Psoas muscle (tissue), 7 donors: ENCODE measurements at regions not wholly inside any gene's neighbourhood (a gene's known extent, or its start where the extent isn't known, plus 50 kb on each side); places are given as distances from the start of the nearest gene placed in this dataset.

Experiments
- ATAC-seq, 4 donors: fragments of 200-7000 bp; cut with Tn5 transposase; one replicate each; pipeline ENCODE4 v1.9.1; 2020; ENCODE audit warnings: moderate library complexity in 3 of 4, mild to moderate bottlenecking in 2 of 4
- DNase-seq, 2 donors: peaks; one replicate each; pipeline ENCODE4 v3.0.0-alpha.2; 2020
- H3K27ac ChIP-seq: fragments of 200-600 bp; one replicate; pipeline ENCODE4 v1.8.0; 2022
- H3K27me3 ChIP-seq, 3 donors: fragments of 200-600 bp in 1 of 3; one replicate each; pipeline versions ENCODE4 v1.6.1 to v1.8.0; 2013 to 2022; ENCODE audit warnings: low read length in 2 of 3, mild to moderate bottlenecking in 2 of 3, moderate library complexity in 1 of 3; ENCODE audit not compliant: insufficient read depth in 3 of 3
- H3K36me3 ChIP-seq, 2 donors: fragments of 200-600 bp in 1 of 2; one replicate each; pipeline versions ENCODE4 v1.6.1 to v1.8.0; 2013 to 2022; ENCODE audit warnings: low read depth in 1 of 2, mild to moderate bottlenecking in 1 of 2, moderate library complexity in 1 of 2; ENCODE audit not compliant: insufficient read depth in 1 of 2
- H3K4me1 ChIP-seq: fragments of 200-600 bp; one replicate; pipeline ENCODE4 v1.8.0; 2022
- H3K4me3 ChIP-seq: fragments of 200-600 bp; one replicate; pipeline ENCODE4 v1.8.0; 2022; ENCODE audit warnings: mild to moderate bottlenecking
- H3K9me3 ChIP-seq: fragments of 200-600 bp; one replicate; pipeline ENCODE4 v1.8.0; 2022
- WGBS, 3 donors: extraction: QIAGEN DNeasy Blood & Tissue Kit; methylation state at CpG; one replicate each; pipeline versions ENCODE4 v1.1.6 to v1.1.7; 2013; 5-methylcytosine and 5-hydroxymethylcytosine counted together
- intact Hi-C, 2 donors: fragments of 100-400 bp; cut with DNase I; formaldehyde crosslinking; loops; one replicate each; pipeline versions ENCODE4 v1.11.0 to v1.14.2; 2022
- TF ChIP-seq, protein P1 (sequence below): fragments of 200-600 bp; IDR thresholded peaks from one replicate; pipeline ENCODE4 v1.8.0; 2022; ENCODE audit warnings: antibody characterized with exemption
- donor health status: healthy with polysubstance abuse.
- donor health status: DM: no; HTN: no; CAD: no; lungs with moderate emphysema.
- donor health status: Bipolar disorder and iron deficiency.
- donor health status: healthy.
- donor health status: DM: yes; HTN: yes; CAD: no.
- donor health status: DM: no; HTN: no; CAD: no.
- donor health status: DM: yes; HTN: yes; CAD: no.

DNA sequence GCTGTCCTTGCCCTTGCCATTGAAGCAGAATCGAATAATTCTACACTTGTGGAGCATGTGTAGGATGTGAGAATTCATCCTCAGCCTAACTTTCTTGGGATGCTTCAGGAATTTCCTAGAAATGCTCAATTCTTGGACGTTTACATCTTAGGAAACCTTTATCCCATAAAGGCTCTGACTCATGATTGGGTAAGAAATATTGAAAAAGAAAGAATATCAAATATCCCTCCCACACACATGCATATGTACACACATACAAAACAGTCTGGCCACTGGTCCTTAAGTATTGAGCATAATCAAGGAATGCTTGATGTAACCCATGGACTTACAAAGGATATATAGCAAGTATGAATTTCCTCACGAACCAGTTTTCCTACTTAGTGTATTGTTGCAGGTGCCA, 83.9 kb upstream of the IPO9 start:
- Histone ChIP-seq H3K9me3 (no peaks in the 10 kb centered on the region), H3K27ac (no peak overlapping the region), H3K27me3 (peaks cover 0 to 26% (median 0%) of the 10 kb centered on the region in 3 donors), H3K4me3 (no peak overlapping the region), H3K36me3 (no peaks in the 10 kb centered on the region), H3K4me1 (no peaks in the 10 kb centered on the region)
- DNase-seq (no peak), ATAC-seq (no peak)
- intact Hi-C loops, result no loop called here
- WGBS, 3 donors, result 58 to 74% (median 63%) methylated on average over 3 of the region's 3 CpGs
- TF ChIP-seq, protein P1, sequence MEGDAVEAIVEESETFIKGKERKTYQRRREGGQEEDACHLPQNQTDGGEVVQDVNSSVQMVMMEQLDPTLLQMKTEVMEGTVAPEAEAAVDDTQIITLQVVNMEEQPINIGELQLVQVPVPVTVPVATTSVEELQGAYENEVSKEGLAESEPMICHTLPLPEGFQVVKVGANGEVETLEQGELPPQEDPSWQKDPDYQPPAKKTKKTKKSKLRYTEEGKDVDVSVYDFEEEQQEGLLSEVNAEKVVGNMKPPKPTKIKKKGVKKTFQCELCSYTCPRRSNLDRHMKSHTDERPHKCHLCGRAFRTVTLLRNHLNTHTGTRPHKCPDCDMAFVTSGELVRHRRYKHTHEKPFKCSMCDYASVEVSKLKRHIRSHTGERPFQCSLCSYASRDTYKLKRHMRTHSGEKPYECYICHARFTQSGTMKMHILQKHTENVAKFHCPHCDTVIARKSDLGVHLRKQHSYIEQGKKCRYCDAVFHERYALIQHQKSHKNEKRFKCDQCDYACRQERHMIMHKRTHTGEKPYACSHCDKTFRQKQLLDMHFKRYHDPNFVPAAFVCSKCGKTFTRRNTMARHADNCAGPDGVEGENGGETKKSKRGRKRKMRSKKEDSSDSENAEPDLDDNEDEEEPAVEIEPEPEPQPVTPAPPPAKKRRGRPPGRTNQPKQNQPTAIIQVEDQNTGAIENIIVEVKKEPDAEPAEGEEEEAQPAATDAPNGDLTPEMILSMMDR, result no peak

DNA sequence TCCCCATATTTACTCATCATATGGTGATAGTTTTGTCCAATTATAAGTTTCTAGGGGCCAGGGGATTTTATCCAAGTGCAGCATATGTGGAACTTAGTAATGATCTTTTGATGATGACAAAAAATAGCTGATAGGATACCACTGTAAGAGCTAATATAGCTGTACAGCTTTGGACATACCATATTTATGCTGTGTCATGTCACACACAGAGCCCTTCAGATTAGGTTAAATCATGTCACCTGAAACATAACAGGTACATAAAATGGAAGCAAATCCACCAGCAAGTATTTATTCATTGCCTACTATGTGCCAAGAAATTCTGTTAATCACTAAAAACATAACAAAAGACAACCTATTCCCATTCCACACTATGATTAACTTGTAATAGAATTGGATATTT, 82.8 kb upstream of the IPO9 start:
- Histone ChIP-seq H3K27ac (no peak overlapping the region), H3K9me3 (no peaks in the 10 kb centered on the region), H3K4me1 (no peaks in the 10 kb centered on the region), H3K4me3 (no peak overlapping the region), H3K36me3 (no peaks in the 10 kb centered on the region), H3K27me3 (peaks cover 0 to 22% (median 0%) of the 10 kb centered on the region in 3 donors)
- no peak for DNase-seq
- TF ChIP-seq, protein P1, result no peak
- intact Hi-C loops, result no loop called here
- no peak for ATAC-seq

DNA sequence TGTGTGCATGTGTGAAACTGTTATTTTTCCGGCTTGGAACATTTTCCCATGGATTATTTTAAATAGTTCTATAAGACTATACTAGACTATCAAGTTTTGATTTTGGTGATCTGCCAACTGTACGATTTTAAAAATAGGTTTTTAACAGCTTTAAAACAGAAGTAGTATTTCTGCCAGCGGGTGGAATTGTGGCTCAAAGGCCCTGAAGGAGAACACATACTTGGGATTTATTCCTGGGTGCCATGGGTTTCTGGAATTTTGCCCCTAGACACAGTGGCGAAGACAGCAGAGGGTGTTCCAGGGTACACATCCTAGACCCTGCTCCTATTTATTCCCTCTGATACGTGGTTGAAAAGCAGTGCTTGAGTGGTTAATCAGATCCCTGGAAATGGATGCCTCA, 81.7 kb upstream of the IPO9 start:
- H3K4me1 ChIP-seq, result no peaks in the 10 kb centered on the region
- 70 to 79% (median 71%) methylated on average over 5 of the region's 5 CpGs for WGBS, 3 donors
- peaks cover 0 to 21% (median 0%) of the 10 kb centered on the region in 3 donors for H3K27me3 ChIP-seq
- no peaks in the 10 kb centered on the region for H3K36me3 ChIP-seq
- TF ChIP-seq, protein P1, result no peak
- H3K4me3 ChIP-seq, result no peak overlapping the region
- no peak for ATAC-seq
- no peaks in the 10 kb centered on the region for H3K9me3 ChIP-seq
- intact Hi-C loops, result no loop called here
- H3K27ac ChIP-seq, result no peak overlapping the region
- no peak for DNase-seq

DNA sequence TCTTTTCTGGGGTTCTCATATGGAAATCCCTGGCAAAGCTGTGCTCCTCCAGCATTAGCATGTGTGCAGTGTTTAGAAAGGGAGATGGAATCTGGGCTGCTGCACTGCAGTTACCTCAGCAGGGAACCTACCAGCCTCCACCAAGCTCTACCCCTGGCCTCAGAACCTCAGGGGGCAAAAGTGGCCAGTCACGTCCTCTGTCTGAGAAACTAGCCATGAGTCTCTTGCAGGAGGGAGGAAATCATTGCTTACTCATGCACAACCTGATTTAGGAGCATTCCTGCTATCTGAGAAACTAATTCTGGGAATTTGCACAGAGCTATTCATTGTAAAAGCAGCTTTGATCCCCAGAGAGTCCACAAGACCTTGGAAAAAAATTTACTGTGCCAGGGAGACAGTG, 80.6 kb upstream of the IPO9 start:
- H3K36me3 ChIP-seq, result no peaks in the 10 kb centered on the region
- intact Hi-C loops, result no loop called here
- H3K4me1 ChIP-seq, result no peaks in the 10 kb centered on the region
- H3K4me3 ChIP-seq, result no peak overlapping the region
- DNase-seq, result no peak
- no peak for ATAC-seq
- WGBS, 3 donors, result 60 to 71% (median 70%) methylated on average over 1 of the region's 1 CpG
- TF ChIP-seq, protein P1, result no peak
- H3K9me3 ChIP-seq, result no peaks in the 10 kb centered on the region
- no peak overlapping the region for H3K27ac ChIP-seq
- H3K27me3 ChIP-seq, result peaks cover 0 to 11% (median 0%) of the 10 kb centered on the region in 3 donors

DNA sequence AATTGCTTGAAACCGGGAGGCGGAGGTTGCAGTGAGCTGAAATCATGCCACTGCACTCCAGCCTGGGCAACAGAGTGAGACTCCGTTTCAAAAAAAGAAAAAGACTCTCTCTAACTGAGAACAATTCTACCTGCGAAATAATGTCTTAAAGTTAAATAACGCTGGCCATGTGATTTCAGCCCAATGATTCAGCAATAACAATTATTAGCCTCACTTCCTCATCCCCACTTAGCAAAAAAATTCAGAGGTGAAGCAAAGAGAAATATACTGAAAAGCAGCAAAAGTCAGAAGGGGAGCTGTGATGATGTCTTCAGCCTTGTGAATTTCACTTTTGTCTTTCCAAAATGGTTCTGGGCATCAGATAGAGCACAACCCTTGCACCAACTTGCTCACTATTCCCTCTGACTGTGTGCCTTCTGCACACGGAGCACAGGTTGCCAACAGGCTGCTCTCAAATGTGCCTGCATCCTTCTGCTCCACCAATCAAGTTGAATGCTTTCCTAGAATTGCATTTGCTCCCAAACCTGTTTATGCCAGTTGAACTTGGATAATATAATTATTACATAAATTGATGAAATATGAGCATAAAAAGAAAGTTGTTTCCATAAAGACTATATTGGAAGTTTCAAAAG, 79.8 kb upstream of the IPO9 start:
- no peaks in the 10 kb centered on the region for H3K4me1 ChIP-seq
- intact Hi-C loops, result no loop called here
- H3K36me3 ChIP-seq, result no peaks in the 10 kb centered on the region
- 83 to 93% (median 91%) methylated on average over 6 of the region's 6 CpGs for WGBS, 3 donors
- H3K4me3 ChIP-seq, result no peak overlapping the region
- ATAC-seq (no peak), DNase-seq (no peak)
- H3K27me3 ChIP-seq, result peaks cover 0 to 18% (median 0%) of the 10 kb centered on the region in 3 donors
- H3K9me3 ChIP-seq, result no peaks in the 10 kb centered on the region
- H3K27ac ChIP-seq, result no peak overlapping the region
- TF ChIP-seq, protein P1, result no peak
